ENCODE measurements at regions not wholly inside any gene's neighbourhood (a gene's known extent, or its start where the extent isn't known, plus 50 kb on each side); places are given as distances from the start of the nearest gene placed in this dataset.

DNA sequence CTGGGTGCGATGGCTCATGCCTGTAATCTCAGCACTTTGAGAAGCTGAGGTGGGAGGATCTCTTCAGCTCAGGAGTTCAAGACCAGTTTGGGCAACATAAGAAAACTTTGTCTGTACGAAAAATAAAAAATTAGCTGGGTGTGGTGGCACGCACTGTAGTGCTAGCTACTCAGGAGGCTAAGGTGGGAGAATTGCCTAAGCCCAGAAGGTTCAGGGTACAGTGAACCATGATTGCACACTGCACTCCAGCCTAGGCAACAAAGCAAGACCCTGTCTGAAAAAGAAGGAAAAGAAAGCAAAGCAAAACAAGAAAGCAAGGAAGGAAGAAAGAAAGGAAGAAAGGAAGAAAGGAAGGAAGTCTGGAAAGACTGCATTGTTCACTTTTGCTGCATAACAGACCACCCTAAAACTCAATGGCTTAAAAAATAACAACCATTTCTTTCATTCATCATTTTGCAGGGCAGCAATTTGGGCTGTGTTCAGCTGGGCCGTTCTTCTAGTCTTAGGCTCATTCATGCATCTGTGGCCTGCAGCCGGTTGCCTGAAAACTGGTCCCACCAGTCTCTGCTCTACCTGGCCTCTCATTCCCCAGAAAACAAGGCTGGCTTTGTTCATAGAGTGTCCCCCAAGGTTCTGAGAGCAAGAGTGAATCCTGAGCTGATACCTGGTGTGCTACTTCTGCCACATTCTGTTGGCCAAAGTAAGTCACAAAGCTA lies 82.4 kb upstream of the MIER3 start:
- Histone ChIP-seq H3K27me3 (replicated peaks; ENCODE audit: control insufficient read depth, insufficient read depth, low read length) (no peaks in the 10 kb centered on the region), H3K36me3 (ENCODE audit: control insufficient read depth, insufficient read depth, low read length) (no peaks in the 10 kb centered on the region), H3K4me3 (replicated peaks; ENCODE audit: low read depth, low read length) (no peak overlapping the region)
- TF ChIP-seq, protein P1, sequence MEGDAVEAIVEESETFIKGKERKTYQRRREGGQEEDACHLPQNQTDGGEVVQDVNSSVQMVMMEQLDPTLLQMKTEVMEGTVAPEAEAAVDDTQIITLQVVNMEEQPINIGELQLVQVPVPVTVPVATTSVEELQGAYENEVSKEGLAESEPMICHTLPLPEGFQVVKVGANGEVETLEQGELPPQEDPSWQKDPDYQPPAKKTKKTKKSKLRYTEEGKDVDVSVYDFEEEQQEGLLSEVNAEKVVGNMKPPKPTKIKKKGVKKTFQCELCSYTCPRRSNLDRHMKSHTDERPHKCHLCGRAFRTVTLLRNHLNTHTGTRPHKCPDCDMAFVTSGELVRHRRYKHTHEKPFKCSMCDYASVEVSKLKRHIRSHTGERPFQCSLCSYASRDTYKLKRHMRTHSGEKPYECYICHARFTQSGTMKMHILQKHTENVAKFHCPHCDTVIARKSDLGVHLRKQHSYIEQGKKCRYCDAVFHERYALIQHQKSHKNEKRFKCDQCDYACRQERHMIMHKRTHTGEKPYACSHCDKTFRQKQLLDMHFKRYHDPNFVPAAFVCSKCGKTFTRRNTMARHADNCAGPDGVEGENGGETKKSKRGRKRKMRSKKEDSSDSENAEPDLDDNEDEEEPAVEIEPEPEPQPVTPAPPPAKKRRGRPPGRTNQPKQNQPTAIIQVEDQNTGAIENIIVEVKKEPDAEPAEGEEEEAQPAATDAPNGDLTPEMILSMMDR (IDR thresholded peaks at IDR 0.05; ENCODE audit: insufficient read depth, low read length, poor library complexity, severe bottlenecking) = no peak
- DNase-seq (ENCODE audit: extremely low read depth, insufficient read length) = no peak

DNA sequence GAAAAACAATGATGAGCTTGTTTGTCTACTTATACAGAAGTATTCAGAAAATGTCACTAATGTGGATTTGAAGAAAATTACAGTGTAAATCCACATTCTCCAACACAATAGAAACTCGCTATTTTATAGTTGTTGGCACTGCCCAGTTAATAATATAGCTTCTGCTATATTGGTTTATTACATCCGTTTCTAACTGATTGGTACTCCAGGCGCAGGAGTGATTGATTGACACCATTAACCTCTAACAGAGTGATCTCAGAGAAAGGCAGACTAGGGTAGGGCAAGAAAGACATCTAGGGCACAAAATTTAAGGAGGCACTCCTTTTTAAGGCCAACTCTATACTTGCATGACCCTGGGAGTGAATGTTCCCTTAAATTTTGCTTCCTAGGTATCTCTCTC lies 84.0 kb upstream of the MIER3 start:
- Histone ChIP-seq H3K36me3 (ENCODE audit: control insufficient read depth, insufficient read depth, low read length) (no peaks in the 10 kb centered on the region), H3K27me3 (replicated peaks; ENCODE audit: control insufficient read depth, insufficient read depth, low read length) (no peaks in the 10 kb centered on the region), H3K4me3 (replicated peaks; ENCODE audit: low read depth, low read length) (no peak overlapping the region)
- TF ChIP-seq, protein P1 (IDR thresholded peaks at IDR 0.05; ENCODE audit: insufficient read depth, low read length, poor library complexity, severe bottlenecking) = no peak
- DNase-seq (ENCODE audit: extremely low read depth, insufficient read length) = no peak

DNA sequence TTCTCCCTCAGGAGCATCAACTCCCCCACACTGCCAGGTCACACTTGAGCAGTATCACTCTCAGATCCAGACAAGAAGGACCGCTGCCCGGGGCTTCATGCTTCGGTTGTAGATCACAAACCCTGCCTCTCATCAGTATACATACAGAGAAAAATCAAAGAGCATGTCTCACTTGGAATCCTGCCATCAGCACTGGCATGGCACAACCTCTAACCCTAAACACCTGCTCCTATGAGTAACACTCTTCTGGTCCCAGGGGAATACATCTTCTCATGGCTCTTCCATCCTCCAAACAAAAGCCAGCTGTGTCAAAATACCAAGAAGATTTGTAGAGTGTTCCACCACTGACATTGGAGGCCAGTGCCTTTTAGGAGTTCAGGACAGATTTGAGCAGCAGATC lies 84.8 kb upstream of the MIER3 start:
- H3K4me3 ChIP-seq (replicated peaks; ENCODE audit: low read depth, low read length) = no peak overlapping the region
- no peak for DNase-seq (ENCODE audit: extremely low read depth, insufficient read length)
- H3K27me3 ChIP-seq (replicated peaks; ENCODE audit: control insufficient read depth, insufficient read depth, low read length) = no peaks in the 10 kb centered on the region
- TF ChIP-seq, protein P1 (IDR thresholded peaks at IDR 0.05; ENCODE audit: insufficient read depth, low read length, poor library complexity, severe bottlenecking) = no peak
- H3K36me3 ChIP-seq (ENCODE audit: control insufficient read depth, insufficient read depth, low read length) = no peaks in the 10 kb centered on the region

DNA sequence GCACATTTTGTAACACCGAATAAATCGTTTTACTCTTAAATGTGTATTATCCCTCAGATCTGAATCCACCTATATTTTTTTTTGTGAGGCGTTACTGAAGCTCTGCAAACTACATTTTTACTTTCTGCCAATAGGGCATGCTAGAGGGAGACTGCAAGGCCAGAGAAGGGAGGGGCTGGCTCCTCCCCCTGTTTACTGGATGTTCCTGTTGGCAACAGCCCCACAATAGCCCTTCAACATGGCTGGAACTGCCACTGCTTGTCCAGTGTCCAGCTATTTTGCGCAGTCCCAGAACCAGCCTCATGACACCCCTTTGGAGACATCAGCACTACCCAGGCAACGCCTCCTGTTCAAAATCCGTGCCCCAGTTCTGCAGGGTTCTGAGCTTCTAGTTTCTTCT lies 85.4 kb upstream of the MIER3 start:
- Histone ChIP-seq H3K36me3 (ENCODE audit: control insufficient read depth, insufficient read depth, low read length) (no peaks in the 10 kb centered on the region), H3K4me3 (replicated peaks; ENCODE audit: low read depth, low read length) (no peak overlapping the region), H3K27me3 (replicated peaks; ENCODE audit: control insufficient read depth, insufficient read depth, low read length) (no peaks in the 10 kb centered on the region)
- TF ChIP-seq, protein P1 (IDR thresholded peaks at IDR 0.05; ENCODE audit: insufficient read depth, low read length, poor library complexity, severe bottlenecking) = no peak
- DNase-seq (ENCODE audit: extremely low read depth, insufficient read length) = no peak

DNA sequence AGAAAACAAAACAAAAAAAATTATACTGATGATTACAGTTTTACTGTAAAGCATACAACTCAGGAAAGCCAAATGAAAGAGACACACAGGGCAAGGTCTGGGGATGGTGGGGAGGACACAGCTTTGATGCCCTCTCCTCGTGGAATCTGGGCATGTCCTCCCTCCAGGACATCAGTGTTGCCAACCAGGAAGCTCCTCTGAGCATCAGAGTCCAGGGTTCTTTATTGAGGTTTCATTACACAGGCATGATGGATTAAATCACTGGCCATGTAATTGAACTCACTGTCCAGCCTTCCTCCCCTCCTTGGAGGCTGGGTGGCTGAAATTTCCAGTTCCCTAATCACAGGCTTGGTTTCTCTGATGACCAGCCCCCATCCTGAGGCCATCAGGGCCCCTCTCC lies 89.6 kb upstream of the MIER3 start:
- no peaks in the 10 kb centered on the region for H3K36me3 ChIP-seq (ENCODE audit: control insufficient read depth, insufficient read depth, low read length)
- H3K4me3 ChIP-seq (replicated peaks; ENCODE audit: low read depth, low read length) = no peak overlapping the region
- no peak for DNase-seq (ENCODE audit: extremely low read depth, insufficient read length)
- H3K27me3 ChIP-seq (replicated peaks; ENCODE audit: control insufficient read depth, insufficient read depth, low read length) = no peaks in the 10 kb centered on the region
- TF ChIP-seq, protein P1 (IDR thresholded peaks at IDR 0.05; ENCODE audit: insufficient read depth, low read length, poor library complexity, severe bottlenecking) = no peak

DNA sequence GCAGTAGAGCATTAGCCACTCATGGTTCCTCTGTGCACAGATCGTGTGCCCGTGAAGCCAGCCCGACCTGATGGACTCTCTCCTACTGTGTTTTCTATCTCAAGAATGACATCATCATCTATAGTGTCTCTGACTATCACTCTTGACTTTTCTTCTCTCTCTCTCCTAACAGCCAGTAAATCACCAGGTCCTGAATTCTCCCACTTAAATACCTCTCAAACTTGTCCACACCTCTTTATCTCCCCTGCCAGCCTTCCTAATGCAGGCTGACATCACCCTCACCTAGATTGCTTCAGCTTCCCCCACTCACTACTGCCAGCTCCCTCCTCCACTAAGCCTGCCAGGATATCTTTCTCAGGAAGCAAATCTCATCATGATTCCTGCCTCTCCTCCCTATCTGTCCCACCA lies 90.6 kb upstream of the MIER3 start:
- Histone ChIP-seq H3K36me3 (ENCODE audit: control insufficient read depth, insufficient read depth, low read length) (no peaks in the 10 kb centered on the region), H3K4me3 (replicated peaks; ENCODE audit: low read depth, low read length) (no peak overlapping the region), H3K27me3 (replicated peaks; ENCODE audit: control insufficient read depth, insufficient read depth, low read length) (no peaks in the 10 kb centered on the region)
- TF ChIP-seq, protein P1 (IDR thresholded peaks at IDR 0.05; ENCODE audit: insufficient read depth, low read length, poor library complexity, severe bottlenecking) = no peak
- DNase-seq (ENCODE audit: extremely low read depth, insufficient read length) = no peak
